GM19452 (cell line): ENCODE measurements at regions not wholly inside any gene's neighbourhood (a gene's known extent, or its start where the extent isn't known, plus 50 kb on each side); places are given as distances from the start of the nearest gene placed in this dataset.
A peak's percentile ranks its signal among the peaks of the same experiment; 100 is the strongest.

Experiments used
- ATAC-seq: cut with Tn5 transposase; IDR thresholded peaks from one replicate; pipeline ENCODE4 v1.9.1; 2021; ENCODE audit not compliant: unreplicated experiment

DNA sequence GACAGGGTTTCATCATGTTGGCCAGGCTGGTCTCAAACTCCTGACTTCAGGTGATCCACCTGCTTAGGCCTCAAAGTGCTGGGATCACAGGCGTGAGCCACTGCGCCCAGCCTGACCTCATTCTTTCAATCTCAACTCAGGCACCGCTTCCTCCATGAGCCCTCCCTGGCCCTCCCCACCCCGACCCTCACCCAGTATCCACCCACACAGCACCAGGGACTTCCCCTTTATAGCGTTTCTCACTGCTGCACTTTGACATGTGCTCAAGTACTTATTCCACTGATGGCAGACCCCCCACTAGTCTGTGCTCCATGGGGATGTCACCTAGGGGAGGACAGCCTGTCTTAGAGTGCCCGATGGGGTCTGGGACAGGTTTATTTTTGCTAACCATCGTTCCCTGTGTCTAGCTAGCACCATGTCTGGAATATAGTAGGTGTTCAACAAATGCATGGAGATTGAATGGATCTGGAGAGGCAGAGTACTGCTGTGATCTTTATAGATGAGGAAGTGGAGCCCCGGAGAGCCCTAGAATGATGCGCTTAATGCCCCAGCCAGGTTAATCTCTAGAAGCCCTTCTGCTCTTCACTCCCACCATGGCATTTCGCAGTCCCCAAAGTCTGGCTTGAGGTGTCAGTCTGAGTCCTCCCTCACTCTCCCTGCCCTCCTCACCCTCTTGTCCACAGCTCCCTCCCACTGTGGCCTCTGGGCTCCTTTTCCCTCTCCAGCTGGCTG is 258.8 kb downstream of the RPS24 start:
- ATAC-seq = no peak

DNA sequence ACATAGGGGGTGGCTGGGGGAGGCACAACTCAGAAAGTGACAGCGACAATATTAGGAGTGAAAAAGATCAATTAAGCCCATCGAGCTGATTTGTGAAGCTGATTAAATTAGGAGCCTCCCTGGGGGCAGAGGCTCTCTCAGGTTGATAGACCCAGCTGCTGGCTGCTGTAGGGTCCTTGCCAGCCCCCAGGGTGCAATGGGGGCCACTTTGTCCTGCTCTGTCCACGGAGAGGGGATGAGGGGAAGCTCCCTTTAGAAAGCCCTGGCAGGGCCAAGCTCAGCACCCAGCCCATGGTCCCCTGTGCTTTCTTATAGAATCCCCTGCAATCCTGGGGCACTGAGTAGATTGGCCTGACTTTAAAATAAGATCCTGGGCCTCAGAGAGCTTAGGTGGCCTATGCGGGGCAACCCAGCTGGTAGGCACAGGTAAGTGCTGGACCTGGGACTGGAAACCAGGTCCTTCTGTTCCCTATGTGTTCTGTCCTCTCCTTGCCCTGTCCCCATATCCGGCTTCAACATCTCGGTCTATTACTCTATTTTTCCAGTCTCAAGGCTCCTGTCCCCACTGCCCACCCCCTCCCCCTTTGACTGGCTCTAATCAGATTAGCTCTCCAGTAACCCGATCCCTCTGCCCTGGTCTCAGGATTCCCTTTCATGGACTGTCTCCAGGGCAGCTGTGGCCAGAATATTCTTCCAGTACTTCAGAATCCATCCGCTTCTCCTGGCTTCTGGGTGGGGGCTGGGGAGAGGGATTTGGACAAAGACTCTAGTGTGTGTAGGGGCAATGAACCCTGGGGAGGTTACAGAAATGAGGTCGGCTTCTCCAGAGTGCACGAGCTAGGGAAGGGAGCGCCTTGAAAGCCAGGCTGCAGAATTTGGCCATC is 259.6 kb downstream of the RPS24 start:
- no peak for ATAC-seq

DNA sequence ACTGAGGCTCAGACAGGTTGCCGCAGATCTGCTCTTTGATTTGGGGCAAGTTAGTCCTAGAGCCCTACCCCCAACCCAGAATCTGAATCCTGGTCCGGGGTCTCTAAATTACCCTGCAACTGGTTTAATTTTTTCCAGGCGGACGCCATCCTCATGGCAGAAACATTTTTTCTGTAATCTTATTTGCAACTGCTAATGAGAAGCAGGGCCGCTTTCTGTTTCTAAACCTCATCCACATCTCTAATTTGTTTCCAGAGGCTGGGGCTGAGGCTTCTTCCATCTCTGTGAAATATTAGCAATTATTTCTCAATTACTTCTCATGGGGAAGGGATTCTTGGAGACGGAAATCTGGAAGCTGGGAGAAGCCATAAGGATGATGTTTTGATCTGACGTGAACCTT is 261.6 kb downstream of the RPS24 start:
- no peak for ATAC-seq

DNA sequence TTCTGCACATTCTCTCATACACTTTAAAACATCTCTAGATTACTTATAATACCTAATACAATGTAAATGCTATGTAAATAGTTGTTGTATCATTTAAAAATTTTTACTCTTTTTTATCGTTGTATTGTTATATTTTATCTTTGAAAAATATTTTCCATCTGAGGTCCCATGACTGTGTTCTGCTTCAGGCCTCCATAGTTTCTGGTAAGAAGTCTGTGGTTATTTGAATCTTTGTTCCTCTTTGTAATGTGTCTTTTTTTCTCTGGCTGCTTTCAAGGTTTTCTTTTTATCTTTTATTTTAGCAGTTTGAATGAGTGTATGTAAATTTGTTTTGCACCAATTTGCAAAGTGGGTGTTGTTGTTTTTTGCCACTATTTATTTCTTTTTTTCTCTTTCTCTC is 263.1 kb downstream of the RPS24 start:
- ATAC-seq = no peak

DNA sequence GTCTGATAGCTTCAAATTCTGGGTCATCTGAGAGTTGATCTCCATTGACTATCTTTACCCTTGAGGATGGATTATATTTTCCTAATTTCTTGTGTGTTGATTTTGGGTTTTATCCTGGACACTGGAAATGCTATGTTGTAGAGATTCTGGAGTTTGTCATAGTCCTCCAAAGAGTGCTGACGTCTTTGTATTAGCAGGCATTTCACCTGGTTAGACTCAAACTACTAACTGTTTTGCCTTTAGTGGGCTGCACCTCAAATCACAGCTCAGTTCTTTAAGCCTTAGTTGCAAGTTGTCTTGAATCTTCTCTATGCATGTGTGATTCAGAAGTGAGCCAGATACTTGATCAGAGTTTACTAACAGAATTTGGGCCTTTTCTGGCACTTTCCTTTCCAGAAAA is 264.3 kb downstream of the RPS24 start:
- ATAC-seq = no peak

DNA sequence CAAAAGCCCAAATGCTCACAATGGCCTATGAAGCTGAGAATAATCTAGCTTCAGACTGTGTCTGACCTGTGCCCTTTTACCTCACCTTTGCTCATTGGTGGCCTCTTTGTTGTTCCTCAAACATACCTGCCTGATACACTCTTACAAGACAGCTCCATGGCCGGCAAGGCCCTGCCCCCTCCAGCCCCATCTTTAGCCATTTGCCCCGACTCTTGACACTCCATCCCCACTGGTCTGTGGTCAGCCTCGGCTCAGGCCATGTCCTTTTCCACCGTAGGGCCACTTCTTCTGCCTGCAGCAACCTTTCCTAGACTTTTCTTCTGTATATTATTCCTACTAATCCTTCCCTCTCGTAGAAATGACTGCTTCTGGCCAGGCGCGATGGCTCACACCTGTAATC is 265.2 kb downstream of the RPS24 start:
- no peak for ATAC-seq

DNA sequence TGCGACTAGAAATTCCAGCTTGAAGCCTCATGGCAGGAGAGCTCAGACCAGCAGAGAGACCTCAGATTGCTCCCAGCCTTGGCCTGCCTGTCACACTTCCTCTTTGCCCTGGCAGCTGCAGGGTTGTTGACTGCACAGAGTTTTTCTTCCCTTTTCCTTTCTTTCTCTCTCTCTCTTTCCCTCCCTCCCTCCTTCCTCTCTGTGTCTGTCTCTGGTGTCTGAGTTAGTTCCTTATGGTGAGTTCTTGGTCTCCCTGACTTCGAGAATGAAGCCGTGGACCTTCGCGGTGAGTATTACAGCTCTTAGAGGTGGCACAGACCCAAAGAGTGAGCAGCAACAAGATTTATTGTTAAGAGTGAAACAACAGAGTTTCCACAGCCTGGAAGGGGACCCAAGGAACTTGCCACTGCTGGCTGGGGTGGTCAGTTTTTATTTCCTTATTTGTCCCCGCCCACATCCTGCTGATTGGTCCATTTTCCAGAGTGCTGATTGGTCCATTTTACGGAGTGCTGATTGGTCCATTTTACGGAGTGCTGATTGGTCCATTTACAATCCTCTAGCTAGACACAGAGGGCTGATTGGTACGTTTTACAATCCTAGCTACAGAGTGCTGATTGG is 266.3 kb downstream of the RPS24 start:
- ATAC-seq = no peak

DNA sequence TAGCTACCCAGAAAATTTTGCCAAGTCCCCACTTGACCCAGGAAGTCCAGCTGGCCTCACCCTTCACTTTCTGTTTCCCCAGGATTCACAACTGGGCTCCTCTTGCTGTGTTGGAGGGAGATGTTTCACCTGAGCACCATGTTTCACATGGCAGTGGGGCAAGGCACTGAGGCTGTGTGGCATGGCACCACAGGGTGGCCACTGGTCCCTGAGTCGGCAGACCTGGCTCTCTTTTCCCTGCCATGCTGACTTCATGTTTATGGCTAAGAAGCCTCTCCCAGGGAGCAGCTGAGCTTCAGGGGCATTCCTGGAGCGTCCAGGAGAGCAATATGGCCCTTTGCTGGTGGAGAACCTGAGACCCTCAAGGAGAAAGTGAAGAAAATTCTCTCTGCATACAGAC is 266.9 kb downstream of the RPS24 start:
- ATAC-seq = no peak

DNA sequence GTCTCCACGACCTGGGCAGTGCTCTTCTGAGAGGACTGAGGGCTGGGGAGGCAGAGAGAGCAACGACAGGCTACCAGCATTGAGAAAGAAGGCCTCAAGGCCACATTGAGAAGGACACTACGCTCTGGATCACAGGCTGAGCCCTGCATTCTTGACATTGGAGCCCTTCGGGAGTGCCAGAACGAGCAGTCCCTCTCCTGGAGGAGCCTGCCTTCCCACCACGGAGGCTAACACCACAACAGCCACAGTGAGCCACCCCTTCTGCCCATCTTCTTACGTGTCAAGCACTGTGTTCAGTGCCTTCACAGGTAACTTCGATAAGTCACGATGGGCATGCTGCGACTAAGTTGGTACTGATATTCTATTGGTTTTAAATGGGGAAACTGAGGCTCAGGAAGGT is 267.8 kb downstream of the RPS24 start:
- no peak for ATAC-seq

DNA sequence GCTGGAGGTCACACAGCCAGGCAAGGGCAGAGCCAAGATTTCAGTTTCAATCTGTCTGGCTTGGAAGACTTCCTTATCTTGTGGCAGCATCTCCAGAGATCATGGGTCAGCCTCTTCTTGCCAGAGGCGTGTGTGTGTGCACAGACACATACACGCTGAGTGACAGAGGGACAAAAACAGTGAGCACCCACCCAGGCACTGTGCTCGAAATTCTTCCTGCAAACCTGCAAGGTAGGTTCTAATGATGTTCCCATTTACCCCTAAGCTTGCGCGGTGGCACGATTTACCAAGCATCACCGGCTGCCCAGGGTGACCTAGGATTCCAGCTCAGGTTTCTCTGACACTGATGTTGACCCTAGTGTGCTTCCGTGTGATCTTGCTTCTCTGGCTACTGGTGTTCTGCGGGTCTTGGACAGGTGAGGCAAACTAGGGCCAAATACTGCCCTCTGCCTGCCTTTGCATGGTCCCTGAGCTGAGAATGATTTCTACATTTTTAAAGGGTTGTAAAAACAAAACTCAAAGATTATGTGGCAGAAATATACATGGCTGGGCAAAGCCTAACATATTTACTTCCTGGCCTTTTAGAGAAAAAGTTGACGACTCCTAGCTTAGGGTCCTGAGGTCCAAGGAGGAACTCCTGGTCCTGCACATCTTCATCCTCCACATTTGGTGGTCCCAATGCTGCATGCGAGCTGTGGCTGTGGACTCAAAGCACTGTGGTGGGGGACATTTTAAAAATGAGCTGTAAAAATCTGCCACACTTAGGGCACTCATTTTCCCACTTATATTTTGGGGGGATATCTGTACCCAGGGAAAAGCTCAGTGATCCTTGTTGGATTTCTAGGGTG is 268.5 kb downstream of the RPS24 start:
- no peak for ATAC-seq

DNA sequence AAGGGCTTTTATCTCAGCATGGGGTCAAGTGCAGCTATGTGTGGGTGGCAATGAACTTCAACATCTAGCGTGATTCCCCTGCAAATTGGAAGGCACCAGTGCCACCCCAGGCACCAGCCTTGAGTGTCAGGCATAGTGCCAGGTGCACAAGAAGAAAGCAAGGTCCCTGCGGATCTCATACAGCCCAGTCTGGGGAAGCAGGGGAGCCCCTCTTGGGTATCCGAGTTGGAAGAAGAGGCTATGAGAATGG is 269.0 kb downstream of the RPS24 start:
- no peak for ATAC-seq

DNA sequence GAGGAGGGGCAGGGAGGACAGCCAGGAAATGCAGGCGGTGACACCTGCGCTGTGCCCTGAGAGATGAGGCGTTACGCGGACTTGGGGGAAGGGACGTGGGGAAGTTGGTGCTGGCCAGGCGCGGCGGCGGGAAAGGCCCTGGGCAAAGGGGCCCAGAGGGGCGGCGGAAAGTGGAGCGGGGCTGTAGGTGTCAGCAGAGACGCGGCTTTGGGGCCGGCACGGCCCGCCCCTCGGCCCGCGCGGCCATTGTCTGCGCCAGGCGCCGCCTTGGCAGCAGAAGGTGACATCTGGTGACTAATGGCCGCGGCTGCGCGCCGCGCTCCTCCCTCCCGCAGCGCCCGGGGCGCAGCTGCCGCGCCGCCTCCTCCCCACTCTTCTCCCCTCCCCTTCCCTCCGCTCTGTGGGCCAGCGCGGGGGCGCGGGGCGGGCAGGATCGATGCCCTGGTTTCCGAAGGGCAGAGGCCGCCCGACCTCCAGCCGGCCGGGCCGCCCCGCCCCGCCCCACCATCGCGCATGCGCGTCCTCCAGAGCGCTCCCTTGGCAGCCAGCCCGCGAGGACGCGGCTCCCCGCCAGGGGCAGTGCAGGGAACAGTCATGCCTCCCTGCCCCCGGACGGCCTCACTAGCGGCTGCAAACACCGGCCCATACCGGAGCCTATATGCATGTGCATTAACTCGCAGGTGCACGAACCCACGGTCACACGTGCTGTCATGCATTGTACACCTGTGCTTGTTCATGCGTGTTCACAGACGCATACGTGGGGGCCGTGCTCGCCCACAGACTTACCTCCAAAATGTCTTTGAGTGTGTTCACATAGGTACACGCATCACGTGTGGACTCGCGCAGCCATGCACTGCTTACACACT is 269.6 kb downstream of the RPS24 start:
- peak; percentile 82 for ATAC-seq

DNA sequence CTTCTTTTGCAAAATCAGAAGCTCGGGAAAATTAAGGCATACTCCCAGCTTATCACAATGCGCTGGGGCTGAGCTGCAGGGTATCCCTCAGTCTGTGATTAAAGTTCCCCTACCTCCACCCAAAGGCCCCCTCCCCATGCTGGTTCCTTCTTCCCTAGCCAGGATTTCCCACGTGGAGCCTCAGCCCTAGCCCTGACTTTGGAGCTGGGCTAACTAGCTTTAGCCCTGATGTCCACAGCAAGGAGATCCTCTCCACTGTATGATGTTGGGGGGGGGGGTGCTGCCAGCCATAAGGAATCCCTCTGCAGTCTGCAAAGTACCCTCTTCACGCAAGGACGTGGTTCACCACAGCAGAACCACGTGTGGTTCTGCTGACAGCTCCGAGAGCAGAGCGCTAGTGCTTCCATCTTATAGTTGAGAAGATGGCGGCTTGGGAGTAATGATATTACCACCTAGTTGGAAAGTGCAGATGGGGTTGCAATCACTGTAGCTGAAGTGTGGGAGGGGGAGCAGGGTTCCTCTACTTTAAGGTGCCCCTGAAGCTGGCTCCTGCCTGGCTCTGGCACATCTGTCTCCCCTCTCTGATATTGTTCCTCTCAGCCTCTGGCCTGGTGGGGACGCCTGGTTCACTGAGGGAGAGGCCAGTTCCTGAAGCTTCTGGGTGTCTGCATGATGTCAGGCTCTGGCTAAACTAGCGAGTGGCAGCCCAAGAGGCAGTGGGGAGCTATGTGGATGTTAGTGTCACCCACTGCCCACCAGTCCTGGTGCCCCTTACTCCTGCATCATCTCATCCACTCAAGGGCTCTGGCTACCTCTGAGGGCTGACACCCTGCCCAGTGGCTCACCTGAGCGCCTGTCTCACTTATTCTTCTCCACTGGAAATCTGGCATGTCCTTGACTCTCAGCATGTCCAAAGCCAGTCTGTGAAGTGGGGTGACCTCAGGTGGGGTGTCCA is 270.7 kb downstream of the RPS24 start:
- no peak for ATAC-seq

DNA sequence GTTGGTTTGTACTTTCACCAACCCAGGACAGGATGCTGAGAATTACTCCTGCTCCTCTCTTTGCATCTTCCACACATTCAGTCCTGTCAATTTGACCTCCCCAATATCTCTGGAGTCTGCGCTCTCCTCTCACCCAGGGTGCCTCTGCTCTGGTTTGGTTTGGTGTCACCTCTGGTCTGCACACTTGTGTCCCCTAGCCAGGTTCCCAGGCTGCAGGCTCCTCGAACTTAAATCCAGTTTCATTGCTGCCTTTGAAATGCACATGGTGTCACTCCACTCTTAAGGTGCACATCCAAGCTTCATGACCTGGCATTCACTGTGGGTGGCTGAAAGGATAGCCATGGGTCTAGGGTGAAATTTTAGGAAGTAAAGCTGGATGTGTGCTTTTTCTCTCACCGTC is 271.6 kb downstream of the RPS24 start:
- ATAC-seq = no peak

DNA sequence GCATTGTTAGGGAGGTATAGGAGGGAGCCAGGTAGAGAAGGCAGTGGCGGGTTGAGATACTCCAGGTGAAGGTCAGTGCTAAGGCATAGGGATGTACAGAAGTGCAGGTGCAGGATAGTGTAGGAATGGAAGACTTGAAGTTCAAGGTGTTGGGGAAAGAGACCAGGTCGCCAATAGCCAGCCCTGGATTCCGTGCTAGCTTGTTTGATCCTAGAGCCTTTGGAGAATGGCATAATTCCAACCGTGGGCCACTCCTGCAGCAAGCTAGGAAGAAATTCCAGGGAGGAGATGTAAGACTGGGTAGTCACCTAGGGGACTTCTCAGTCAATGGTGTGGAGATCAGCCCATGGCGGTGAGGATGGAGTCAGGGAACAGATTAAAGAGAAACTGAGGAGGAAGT is 272.7 kb downstream of the RPS24 start:
- ATAC-seq = no peak

DNA sequence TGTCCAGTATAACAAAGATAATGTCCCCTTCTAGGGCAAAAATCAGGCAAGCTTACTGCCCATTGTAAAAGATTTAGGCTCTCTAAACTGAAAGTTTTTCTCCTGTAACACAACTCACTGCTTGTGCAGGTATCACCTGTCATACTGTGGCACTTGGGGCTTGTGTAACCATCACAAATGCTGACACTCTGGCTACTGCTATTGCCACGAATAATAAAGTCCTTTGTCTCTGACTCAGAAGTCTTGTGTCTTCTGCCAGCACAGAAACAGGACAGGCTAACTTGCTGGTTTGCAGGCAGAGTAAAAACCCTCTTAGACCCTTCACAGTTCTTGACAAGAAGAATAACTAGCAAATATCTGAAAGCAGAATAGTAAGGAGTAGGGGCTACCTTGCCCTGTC is 273.9 kb downstream of the RPS24 start:
- ATAC-seq = no peak

DNA sequence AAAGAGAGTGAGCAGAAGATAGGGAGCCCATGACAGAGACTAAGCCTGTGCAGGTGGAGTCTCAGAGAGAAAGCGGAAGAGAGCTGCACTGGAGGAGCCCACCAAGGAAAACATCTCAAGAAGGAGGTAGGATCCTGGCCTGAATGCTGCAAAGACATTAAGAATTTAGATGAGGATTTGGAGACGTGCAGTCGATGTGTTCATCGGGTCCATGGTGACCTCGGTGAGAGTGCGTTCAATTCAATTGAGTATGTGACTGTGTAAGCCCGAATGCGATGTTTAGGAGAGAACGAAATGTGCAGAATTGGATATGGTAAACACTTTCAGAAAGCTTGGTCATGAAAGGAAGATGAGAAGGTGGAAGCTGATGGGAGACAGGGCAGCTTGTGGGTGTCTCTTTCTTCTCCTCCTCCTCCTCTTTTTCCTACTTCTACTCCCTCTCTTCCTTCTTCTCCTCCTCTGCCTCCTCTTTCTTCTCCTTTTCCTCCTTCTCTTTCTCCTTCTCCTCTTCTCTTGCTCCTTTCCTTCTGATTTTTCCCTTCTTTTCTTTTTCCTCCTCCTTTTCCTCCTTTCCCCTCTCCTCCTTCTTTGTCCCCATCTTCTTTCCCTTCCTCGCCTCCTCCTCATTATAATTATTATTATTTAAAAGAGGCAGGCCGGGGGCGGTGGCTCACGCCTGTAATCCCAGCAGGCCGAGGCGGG is 276.0 kb downstream of the RPS24 start:
- ATAC-seq = no peak

DNA sequence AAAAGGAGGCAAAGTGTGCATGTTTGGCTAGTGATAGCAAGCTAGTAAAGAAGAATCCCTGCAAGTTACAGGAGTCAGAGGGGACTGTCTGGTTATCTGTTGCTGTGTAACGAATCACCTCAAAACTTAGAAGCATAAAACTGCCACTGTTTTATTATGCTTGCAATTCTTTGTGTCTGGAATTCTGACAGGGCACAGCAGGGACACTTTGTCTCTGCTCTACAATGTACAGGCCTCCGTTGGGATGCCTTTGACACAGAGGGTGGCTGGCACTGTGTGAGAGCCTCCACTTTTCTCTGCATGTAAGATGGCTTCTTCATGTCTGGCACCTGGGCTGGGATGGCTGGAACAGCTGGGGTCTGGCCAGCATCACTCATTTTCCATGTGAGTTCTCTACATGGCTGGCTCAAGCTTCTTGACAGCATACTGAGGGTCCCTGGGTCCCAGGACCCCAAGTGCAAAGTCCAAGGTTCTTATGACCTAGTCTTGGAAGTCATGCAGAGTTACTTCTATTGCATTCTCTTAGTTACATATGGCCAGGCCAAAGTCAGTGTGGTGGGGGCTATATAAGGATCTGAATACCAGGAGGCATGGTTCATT is 276.9 kb downstream of the RPS24 start:
- no peak for ATAC-seq
